GM10248 (cell line): ENCODE measurements at regions not wholly inside any gene's neighbourhood (a gene's known extent, or its start where the extent isn't known, plus 50 kb on each side); places are given as distances from the start of the nearest gene placed in this dataset.

ENCODE experiments used
- CTCF ChIA-PET: fragments of 300-600 bp; sonication (Branson Sonifier 250); formaldehyde crosslinking; extraction: SDS; loops from one replicate; lab custom pipeline; 2021; ENCODE audit warnings: antibody characterized with exemption; lab: Yijun Ruan, JAX
- POLR2A ChIA-PET: fragments of 350-650 bp; sonication (Branson Sonifier 250); formaldehyde crosslinking; extraction: SDS; loops from one replicate; lab custom pipeline; 2020; ENCODE audit warnings: antibody characterized with exemption; lab: Yijun Ruan, JAX
- DNase-seq: peaks from one replicate; pipeline ENCODE4 v3.0.0; 2012; ENCODE audit errors: extremely low spot score
- CTCF ChIP-seq: IDR thresholded peaks from 2 replicates; pipeline ENCODE4 v1.5.1; 2012; ENCODE audit warnings: mild to moderate bottlenecking, low read depth; ENCODE audit errors: extremely low read depth, missing control alignments, control extremely low read depth

GRCh38 chr6:169831450-169832246 lies 80.2 kb downstream of the ERMARD start:
- ChIA-PET CTCF (interaction anchor here (0.6 to 5.7 kb wide), 46 partner anchors 9 to 934 kb away, joined by 3 to 105 read pairs (median 4); no protein-coding TSS in a partner anchor), POLR2A (no interaction called here)
- peak; percentile 94 for TF ChIP-seq CTCF
- peak; percentile 80 for DNase-seq
